GM12892 (cell line): ENCODE measurements at regions not wholly inside any gene's neighbourhood (a gene's known extent, or its start where the extent isn't known, plus 50 kb on each side); places are given as distances from the start of the nearest gene placed in this dataset.

Source experiments
- DNase-seq: peaks from one replicate; pipeline ENCODE4 v3.0.0; 2011; ENCODE audit not compliant: insufficient read length
- FAIRE-seq: peaks from 2 replicates; lab custom pipeline; 2011; peaks lifted over from hg19 to GRCh38; lab: Jason Lieb, UNC
- POLR2A ChIP-seq: IDR thresholded peaks from 2 replicates; pipeline ENCODE4 v1.6.1; 2011; ENCODE audit warnings: low read depth, low read length, control low read depth
- POLR2AphosphoS5 ChIP-seq: IDR thresholded peaks from 2 replicates; pipeline ENCODE4 v1.6.1; 2011; ENCODE audit warnings: low read depth, low read length, control low read depth
- TAF1 ChIP-seq: IDR thresholded peaks from 2 replicates; pipeline ENCODE4 v1.6.1; 2011; ENCODE audit warnings: low read depth, mild to moderate bottlenecking, control low read depth, low read length, borderline replicate concordance

DNA sequence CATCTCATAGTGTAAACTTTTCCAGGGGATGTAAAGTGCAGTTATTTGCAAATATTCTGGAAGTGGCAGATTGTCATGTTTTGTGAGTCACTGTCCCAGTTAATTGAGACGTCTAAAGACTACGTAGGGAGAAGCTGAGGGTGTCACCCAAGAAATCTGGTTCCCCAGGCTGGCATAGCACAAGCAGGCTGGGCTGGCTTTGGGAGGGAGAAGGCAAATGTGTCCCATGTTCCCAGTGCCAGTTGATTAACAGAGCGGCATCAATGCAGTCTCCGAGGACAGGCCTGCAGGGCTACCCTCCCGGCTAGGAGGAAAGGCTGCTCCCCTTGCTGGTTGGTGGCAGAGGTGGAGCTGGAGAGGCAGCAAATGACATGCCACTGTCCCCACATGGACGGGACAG, 388.3 kb upstream of the MKI67 start:
- no peak for DNase-seq
- no peak for TF ChIP-seq POLR2AphosphoS5
- no peak for TF ChIP-seq TAF1
- TF ChIP-seq POLR2A: no peak
- FAIRE-seq: no peak

DNA sequence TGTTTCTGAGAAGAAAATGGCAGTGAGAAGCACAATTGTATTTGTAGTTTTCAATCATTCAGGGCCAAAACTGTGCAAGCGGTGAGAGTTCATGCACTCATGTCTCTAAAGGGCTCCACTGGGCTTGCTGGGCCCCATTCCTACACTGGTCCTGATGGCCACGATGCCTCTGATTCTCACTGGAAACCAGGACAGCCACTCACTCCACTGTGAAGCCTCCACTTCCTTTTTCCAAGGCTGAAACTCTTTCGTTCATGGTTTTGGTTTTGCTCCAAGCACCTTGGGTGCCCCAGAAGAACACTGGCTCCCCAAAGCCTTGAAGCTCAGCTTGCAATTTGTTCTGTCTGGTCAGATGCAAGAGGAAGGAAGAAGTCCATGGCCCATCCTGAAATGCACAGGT, 390.0 kb upstream of the MKI67 start:
- no peak for FAIRE-seq
- TF ChIP-seq TAF1 (no peak), POLR2A (no peak), POLR2AphosphoS5 (no peak)

DNA sequence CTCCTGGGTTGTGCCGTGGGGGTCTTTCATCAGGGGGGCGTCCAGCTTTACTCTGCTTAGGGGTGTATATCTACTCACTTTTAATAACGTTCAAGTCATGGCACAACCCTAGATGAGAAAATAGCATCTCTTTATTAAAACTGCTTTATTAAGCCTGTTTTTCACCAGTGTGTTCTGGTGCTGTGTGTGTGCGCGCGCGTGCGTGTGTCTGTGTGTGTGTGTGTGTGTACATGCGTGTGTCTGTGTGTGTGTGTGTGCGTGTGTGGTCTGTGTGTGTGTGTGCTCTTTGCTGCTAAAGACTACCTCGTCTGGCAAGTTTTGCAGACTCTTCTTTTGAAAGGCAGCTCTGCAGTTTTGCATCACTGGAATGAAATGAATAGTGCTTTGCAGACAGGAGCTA, 390.9 kb upstream of the MKI67 start:
- FAIRE-seq: no peak
- no peak for DNase-seq
- no peak for TF ChIP-seq POLR2AphosphoS5

More for the DNA sequence above, 390.0 kb upstream of the MKI67 start:
- DNase-seq: no peak

DNA sequence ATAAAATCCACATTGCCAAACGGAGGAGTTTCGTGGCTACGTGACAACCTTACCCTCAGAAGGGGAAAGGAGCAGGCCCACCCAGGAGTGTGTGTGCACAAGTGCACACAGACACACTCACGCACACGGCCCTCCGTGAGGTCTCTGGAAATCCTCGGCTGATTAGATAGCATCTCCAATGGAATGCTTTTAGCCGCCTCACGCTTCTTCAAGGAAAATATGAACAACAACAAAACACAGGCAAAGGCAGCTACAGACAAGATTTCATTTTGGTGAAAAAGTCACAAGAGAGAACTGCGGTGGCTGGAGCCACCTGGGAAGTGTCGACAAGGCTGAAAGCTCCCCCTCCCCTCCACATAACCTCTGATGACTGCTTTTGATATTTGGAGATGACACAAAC, 391.8 kb upstream of the MKI67 start:
- TF ChIP-seq POLR2A (no peak), POLR2AphosphoS5 (no peak), TAF1 (no peak)
- no peak for DNase-seq
- no peak for FAIRE-seq

DNA sequence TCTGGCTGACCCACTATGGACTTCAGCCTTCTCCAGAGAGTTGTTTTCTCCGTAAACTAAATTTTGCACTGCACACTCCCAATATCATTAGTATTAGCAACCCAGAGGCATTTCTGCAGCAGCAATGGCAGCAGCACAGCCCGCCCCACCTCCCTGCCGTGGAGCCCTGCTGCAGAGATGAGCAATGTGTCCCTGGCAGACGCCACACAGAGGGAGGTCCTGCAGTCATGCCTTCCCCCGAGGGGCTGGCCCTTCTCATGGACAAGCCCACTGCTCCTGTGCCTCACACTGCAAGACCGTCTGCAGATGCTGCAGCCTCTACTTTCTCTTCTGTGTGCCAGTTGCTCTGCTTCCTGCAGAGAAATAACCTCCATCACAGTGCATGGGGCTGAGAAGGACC, 393.4 kb upstream of the MKI67 start:
- TF ChIP-seq POLR2AphosphoS5 (no peak), TAF1 (no peak), POLR2A (no peak)

DNA sequence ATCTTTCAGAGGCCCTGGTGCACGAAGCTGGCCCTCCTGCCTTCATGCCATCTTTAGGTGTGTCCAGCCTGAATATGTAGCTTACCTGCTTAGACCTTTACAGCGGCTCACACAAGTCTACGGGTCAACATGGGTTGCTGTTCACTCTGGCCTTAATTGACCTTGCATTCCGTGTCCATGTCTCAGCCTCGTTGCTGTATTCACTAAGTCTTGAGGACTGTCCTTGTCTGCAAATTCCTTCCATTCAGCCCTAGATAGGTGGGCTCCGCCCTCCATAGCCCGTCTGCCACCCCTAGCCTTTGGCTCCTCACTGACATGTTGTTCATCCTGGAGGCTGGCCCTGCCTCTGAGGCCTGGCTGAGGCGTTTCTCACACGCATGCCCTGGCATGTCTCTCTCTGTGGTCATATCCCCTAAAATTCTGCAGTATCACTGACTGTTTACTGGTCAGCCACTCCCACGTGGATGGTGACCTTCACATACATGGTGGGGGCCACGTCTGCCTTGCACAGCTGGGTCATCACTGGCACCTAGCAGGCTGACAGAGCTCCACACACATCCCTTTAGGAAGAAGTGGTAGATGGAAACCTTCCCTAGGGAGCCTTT, 394.1 kb upstream of the MKI67 start:
- TF ChIP-seq POLR2A (no peak), POLR2AphosphoS5 (no peak), TAF1 (no peak)
- FAIRE-seq (no peak), DNase-seq (no peak)

More for the DNA sequence above, 393.4 kb upstream of the MKI67 start:
- no peak for FAIRE-seq
- no peak for DNase-seq

DNA sequence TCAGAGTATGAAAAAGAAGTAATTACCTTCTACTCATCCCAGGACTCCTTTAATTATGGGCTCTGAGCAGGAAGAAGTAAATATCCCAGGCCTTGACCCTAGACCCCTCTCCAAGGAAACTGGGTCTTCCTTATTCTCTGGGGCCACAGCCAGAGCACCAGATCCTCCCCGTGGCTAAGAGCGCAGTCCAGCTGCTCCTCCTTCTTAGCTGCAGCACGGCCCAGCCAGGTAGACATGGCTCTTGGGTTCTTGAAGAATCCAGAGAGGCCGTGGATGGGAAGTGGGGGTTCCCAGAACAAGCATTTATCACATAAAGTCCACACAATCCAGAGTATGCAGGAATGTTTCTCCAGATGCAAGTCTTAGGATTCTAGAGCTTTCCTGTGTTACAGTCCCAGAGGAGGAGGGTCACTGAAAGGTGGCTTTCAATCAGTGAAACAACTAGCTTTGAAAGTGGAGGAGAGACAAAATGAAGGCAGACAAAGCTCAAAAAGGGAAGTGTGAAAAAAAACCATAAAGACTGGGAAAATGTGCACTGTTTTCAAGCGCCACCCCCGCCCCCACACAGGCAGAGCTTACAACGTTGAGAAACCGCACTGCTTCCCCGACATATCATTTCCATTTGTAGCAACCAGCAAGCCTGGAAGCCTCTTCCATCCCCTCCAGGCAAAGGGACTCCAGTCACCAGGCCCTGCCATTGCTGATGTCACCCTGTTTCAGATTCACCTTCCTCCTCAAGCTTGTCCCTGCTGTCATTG, 396.5 kb upstream of the MKI67 start:
- FAIRE-seq (no peak), DNase-seq (no peak)
- TF ChIP-seq TAF1 (no peak), POLR2A (no peak), POLR2AphosphoS5 (no peak)

DNA sequence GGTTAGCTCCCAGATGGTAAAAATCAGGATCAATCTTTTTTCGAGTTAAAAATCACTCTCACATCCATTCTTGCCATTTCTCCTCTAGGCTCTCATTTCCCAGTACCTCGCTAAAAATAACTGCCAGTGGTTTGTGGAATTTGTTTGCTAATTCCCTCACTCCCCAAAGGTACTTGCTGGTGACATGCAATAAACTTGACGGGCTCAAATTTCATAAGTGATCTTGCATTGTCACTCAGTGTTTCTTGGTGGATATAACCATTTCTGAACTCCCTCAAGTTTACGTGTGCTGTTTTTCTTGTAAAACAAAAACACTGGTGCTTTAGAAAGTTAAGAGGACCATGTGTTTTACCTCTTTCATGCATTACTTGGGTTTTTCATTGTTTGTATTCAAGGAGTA, 399.2 kb upstream of the MKI67 start:
- no peak for DNase-seq

DNA sequence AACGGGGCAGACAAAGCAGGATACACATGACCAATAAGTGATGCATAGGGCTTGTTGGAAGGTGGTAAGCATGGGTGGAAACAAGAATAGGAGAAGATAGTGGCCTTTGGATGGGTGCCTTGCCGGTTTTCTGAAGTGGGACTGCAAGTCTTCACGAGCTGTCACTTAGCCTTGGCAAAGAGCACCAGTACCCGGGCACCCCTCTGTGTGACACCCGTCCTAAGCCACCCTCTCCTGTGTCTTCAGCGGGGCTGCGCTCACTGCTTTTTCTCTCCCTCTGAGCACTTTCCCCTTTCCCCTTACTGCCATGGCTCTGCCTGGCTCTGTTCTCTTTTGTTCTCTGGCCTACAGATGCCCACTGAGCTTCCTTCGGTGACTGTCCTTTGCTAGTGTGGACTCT, 399.7 kb upstream of the MKI67 start:
- no peak for DNase-seq
- FAIRE-seq: no peak
- TF ChIP-seq POLR2AphosphoS5 (no peak), TAF1 (no peak), POLR2A (no peak)

More for the DNA sequence above, 399.2 kb upstream of the MKI67 start:
- TF ChIP-seq POLR2A (no peak), POLR2AphosphoS5 (no peak), TAF1 (no peak)
- FAIRE-seq: no peak

DNA sequence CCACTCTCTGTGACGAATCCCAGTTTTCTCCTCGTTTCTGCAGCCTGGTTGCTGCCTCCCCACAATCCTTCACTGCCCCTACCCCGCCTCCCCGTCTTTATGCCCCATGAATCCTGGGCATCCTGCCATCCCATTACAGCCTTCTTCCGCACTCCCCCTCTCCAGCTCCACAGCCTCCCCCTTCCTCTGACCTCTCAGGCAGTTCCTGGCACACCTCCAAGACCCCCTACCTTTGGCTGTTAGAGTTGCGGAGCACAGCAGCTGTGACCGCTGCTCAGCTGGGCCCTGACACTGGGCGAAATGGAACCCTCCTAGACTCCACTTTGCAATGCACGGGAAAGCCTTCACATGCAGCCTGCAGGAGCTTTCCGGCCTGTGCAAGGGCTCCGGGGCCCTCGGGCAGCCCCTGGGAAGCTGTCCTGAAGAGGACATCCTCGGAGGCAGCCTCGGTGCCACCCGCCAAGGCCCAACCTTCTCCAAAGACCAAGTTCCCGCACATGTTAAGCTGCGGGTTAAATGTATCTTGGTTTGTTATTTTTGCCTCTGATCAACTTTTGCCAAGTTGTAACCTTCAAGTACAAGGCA, 400.7 kb upstream of the MKI67 start:
- DNase-seq: no peak
- TF ChIP-seq POLR2A (no peak), POLR2AphosphoS5 (no peak), TAF1 (no peak)
- no peak for FAIRE-seq

DNA sequence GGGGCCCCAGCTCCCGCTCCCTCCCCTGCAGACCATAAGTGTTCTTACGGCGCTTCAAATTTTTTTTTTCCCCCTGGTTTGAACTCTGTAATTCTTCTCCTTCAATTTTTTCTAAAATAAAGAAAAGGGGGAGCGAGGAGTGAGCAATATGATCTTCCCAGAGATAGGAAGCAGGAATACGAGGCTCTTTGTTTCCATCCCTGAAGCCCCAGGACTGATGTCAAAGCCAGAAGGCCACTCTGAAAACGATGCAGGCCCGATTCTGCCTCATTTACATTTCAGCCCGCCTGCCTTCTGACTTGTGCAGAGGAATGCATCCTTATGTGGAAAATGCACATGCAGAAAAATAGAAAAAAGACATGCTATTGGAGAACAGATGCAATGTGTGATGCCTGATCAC, 401.5 kb upstream of the MKI67 start:
- no peak for DNase-seq
- TF ChIP-seq POLR2AphosphoS5 (no peak), TAF1 (no peak), POLR2A (no peak)
- no peak for FAIRE-seq

DNA sequence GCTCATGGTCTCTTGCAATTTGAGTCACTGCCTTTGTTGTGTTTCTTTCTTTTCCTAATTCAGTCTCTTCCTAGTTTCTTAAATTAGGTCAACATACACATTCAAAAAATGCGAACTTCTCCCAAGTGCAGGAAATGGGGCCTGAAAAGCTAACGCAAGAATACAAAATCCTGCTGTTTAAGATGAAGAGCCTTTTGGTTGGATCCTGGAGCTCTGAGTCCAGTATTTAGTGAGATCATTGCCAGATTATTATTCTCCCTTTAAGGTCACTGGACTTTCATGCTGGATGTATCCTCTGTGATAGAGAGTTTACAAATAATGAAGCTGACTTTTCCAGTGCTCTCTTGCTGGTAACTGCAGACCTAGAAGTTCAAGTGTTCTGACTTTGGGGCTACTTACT, 401.9 kb upstream of the MKI67 start:
- no peak for FAIRE-seq
- no peak for TF ChIP-seq POLR2AphosphoS5
- TF ChIP-seq TAF1: no peak
- TF ChIP-seq POLR2A: no peak
- no peak for DNase-seq
